ENCODE measurements at regions not wholly inside any gene's neighbourhood (a gene's known extent, or its start where the extent isn't known, plus 50 kb on each side); places are given as distances from the start of the nearest gene placed in this dataset.

DNA sequence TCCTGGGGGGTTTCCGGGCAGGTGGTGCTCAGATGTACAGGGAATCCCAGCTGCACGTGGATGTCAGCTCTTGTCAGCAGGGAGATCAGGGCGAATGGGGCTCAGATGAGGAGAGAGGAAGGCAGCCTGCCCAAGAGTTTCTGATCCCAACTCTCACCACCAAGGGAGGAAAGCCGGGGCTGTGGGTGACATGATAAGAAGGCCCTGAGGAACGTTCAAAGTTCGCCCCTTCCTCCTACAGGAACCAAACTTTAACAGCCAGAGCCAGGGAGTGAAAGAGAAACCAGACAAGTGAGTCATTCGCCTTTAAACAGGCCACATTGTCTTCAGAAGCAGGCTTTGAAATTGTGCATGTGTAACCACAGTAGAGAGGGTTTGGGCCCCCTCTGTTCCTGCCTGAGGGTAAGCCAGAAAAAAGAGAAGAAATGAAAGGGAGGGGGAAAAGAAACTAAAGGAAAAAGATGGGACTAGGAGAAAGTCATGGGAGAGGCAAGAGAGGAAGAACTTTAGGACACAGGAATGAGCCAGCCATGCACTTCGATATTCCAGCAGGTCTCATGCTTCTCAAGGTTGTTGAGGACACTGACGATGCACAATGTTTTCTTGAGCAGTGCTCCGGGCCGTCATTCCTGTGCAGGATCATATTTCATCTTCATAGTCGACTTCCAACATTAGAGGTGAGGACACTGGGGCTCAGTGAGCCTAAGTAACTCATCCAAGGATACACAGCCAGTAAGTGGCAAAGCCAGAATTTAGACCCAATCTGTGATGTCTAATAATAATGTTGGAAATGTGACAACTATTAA lies 691.4 kb upstream of the TBX3 start:
- H3K4me3 ChIP-seq (ENCODE audit: low read depth in 1 of 3, low read length in 3 of 3), result no peak overlapping the region
- no peaks in the 10 kb centered on the region for H3K4me1 ChIP-seq (ENCODE audit: control insufficient read depth in 4 of 4, insufficient read depth in 4 of 4, low read length in 3 of 4)
- H3K9me3 ChIP-seq (ENCODE audit: control insufficient read depth in 4 of 4, low read length in 3 of 4), result no peaks in the 10 kb centered on the region
- 73% methylated on average over 12 of the region's 12 CpGs for WGBS
- no peak for DNase-seq (ENCODE audit: low spot score)
- H3K9ac ChIP-seq (ENCODE audit: low read depth in 1 of 2, low read length in 2 of 2), result no peak overlapping the region
- H3K27me3 ChIP-seq (ENCODE audit: control insufficient read depth in 4 of 4, insufficient read depth in 4 of 4, low read length in 3 of 4), result no peaks in the 10 kb centered on the region
- TF ChIP-seq GABPA (IDR thresholded peaks at IDR 0.05 in 1 of 2, conservative IDR thresholded peaks at IDR 0.05 in 1 of 2) (no peak), ZBTB33 (IDR thresholded peaks at IDR 0.05) (no peak), MAX (IDR thresholded peaks at IDR 0.05) (no peak), HNF4G (IDR thresholded peaks at IDR 0.05) (no peak), RAD21 (IDR thresholded peaks at IDR 0.05) (no peak), JUND (IDR thresholded peaks at IDR 0.05) (no peak), TAF1 (conservative IDR thresholded peaks at IDR 0.05) (no peak), FOXA1 (IDR thresholded peaks at IDR 0.05) (no peak), HNF4A (conservative IDR thresholded peaks at IDR 0.05) (no peak), FOXA2 (IDR thresholded peaks at IDR 0.05) (no peak), YY1 (IDR thresholded peaks at IDR 0.05) (no peak), SP1 (IDR thresholded peaks at IDR 0.05) (no peak), RXRA (IDR thresholded peaks at IDR 0.05) (no peak), NR2F2 (IDR thresholded peaks at IDR 0.05) (no peak), EGR1 (IDR thresholded peaks at IDR 0.05; ENCODE audit: low read depth in 2 of 2) (no peak)
- TF ChIP-seq, protein P1, sequence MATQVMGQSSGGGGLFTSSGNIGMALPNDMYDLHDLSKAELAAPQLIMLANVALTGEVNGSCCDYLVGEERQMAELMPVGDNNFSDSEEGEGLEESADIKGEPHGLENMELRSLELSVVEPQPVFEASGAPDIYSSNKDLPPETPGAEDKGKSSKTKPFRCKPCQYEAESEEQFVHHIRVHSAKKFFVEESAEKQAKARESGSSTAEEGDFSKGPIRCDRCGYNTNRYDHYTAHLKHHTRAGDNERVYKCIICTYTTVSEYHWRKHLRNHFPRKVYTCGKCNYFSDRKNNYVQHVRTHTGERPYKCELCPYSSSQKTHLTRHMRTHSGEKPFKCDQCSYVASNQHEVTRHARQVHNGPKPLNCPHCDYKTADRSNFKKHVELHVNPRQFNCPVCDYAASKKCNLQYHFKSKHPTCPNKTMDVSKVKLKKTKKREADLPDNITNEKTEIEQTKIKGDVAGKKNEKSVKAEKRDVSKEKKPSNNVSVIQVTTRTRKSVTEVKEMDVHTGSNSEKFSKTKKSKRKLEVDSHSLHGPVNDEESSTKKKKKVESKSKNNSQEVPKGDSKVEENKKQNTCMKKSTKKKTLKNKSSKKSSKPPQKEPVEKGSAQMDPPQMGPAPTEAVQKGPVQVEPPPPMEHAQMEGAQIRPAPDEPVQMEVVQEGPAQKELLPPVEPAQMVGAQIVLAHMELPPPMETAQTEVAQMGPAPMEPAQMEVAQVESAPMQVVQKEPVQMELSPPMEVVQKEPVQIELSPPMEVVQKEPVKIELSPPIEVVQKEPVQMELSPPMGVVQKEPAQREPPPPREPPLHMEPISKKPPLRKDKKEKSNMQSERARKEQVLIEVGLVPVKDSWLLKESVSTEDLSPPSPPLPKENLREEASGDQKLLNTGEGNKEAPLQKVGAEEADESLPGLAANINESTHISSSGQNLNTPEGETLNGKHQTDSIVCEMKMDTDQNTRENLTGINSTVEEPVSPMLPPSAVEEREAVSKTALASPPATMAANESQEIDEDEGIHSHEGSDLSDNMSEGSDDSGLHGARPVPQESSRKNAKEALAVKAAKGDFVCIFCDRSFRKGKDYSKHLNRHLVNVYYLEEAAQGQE (IDR thresholded peaks at IDR 0.05), result no peak
- TF ChIP-seq, protein P2, sequence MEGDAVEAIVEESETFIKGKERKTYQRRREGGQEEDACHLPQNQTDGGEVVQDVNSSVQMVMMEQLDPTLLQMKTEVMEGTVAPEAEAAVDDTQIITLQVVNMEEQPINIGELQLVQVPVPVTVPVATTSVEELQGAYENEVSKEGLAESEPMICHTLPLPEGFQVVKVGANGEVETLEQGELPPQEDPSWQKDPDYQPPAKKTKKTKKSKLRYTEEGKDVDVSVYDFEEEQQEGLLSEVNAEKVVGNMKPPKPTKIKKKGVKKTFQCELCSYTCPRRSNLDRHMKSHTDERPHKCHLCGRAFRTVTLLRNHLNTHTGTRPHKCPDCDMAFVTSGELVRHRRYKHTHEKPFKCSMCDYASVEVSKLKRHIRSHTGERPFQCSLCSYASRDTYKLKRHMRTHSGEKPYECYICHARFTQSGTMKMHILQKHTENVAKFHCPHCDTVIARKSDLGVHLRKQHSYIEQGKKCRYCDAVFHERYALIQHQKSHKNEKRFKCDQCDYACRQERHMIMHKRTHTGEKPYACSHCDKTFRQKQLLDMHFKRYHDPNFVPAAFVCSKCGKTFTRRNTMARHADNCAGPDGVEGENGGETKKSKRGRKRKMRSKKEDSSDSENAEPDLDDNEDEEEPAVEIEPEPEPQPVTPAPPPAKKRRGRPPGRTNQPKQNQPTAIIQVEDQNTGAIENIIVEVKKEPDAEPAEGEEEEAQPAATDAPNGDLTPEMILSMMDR (IDR thresholded peaks at IDR 0.05; ENCODE audit: low read depth, low read length, missing input control), result no peak
- TF ChIP-seq, protein P3, sequence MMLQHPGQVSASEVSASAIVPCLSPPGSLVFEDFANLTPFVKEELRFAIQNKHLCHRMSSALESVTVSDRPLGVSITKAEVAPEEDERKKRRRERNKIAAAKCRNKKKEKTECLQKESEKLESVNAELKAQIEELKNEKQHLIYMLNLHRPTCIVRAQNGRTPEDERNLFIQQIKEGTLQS (IDR thresholded peaks at IDR 0.05), result no peak
- H3K27ac ChIP-seq (ENCODE audit: low read depth in 1 of 2, low read length in 2 of 2), result no peak overlapping the region
- H3K36me3 ChIP-seq (ENCODE audit: control insufficient read depth in 4 of 4, insufficient read depth in 3 of 4, low read depth in 1 of 4, low read length in 3 of 4), result no peaks in the 10 kb centered on the region

Data from liver (tissue), 8 donors.